ENCODE measurements at regions not wholly inside any gene's neighbourhood (a gene's known extent, or its start where the extent isn't known, plus 50 kb on each side); places are given as distances from the start of the nearest gene placed in this dataset.

GRCh38 chr2:150538651-150539201 is 51.3 kb upstream of the RND3 start:
- Mint-ChIP-seq H3K27ac (no peak overlapping the region), H3K4me3 (no peak overlapping the region), H3K9me3 (peaks cover 3% of the 10 kb centered on the region), H3K4me1 (no peaks in the 10 kb centered on the region), H3K27me3 (no peaks in the 10 kb centered on the region), H3K36me3 (no peaks in the 10 kb centered on the region)
- no peak for ATAC-seq

Data from stimulated activated memory B cell treated with anti-CD40 and anti-IgM and Interleukin-4, amounts not matched to agents 10 μg/mL and 1 μg/mL and 100 μg/mL, for 72 hours (primary cell).